ENCODE measurements at regions not wholly inside any gene's neighbourhood (a gene's known extent, or its start where the extent isn't known, plus 50 kb on each side); places are given as distances from the start of the nearest gene placed in this dataset.

GRCh38 chr13:40072663-40073120 is 417.2 kb downstream of the COG6 start:
- Mint-ChIP-seq H3K9me3 (no peaks in the 10 kb centered on the region), H3K4me1 (peaks cover 8% of the 10 kb centered on the region), H3K4me3 (no peak overlapping the region), H3K27ac (no peak overlapping the region), H3K27me3 (ENCODE audit: low read depth) (peaks cover 10% of the 10 kb centered on the region), H3K36me3 (ENCODE audit: low read depth) (no peaks in the 10 kb centered on the region)
- no peak for TF ChIP-seq CTCF (IDR thresholded peaks at IDR 0.05; ENCODE audit: unreplicated experiment in 3 of 3)

- H3K4me3 Mint-ChIP-seq: no peak overlapping the region
- TF ChIP-seq CTCF (IDR thresholded peaks at IDR 0.05; ENCODE audit: unreplicated experiment in 3 of 3): no peak
- H3K27ac Mint-ChIP-seq: no peak overlapping the region
- H3K9me3 Mint-ChIP-seq: no peaks in the 10 kb centered on the region
- H3K4me1 Mint-ChIP-seq: peaks cover 4% of the 10 kb centered on the region
- peaks cover 10% of the 10 kb centered on the region for H3K27me3 Mint-ChIP-seq (ENCODE audit: low read depth)
- no peaks in the 10 kb centered on the region for H3K36me3 Mint-ChIP-seq (ENCODE audit: low read depth)
Measured at GRCh38 chr13:40074338-40074737, 418.9 kb downstream of the COG6 start.

DNA sequence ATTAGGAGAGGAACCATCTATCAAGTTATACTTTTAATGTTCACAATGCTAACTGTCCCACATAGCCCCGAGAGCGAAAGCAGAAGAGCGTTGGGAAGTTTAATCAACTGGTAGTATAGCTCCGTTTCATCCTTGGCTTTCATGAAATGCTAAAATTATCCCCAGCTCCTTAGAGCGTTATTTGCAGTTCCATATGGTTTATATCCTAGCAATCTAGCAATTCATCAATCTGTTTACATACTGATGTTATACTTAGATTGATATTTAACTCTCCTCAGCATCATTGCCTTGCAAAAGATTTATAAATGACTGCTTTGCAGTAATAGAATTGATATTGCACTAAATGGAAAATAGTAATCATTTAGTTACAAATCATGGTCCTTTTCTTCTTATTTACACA is 419.8 kb downstream of the COG6 start:
- Mint-ChIP-seq H3K27me3 (ENCODE audit: low read depth) (peaks cover 10% of the 10 kb centered on the region), H3K36me3 (ENCODE audit: low read depth) (no peaks in the 10 kb centered on the region), H3K4me1 (no peaks in the 10 kb centered on the region), H3K27ac (no peak overlapping the region), H3K4me3 (no peak overlapping the region), H3K9me3 (no peaks in the 10 kb centered on the region)
- TF ChIP-seq CTCF (IDR thresholded peaks at IDR 0.05; ENCODE audit: unreplicated experiment in 3 of 3): no peak

DNA sequence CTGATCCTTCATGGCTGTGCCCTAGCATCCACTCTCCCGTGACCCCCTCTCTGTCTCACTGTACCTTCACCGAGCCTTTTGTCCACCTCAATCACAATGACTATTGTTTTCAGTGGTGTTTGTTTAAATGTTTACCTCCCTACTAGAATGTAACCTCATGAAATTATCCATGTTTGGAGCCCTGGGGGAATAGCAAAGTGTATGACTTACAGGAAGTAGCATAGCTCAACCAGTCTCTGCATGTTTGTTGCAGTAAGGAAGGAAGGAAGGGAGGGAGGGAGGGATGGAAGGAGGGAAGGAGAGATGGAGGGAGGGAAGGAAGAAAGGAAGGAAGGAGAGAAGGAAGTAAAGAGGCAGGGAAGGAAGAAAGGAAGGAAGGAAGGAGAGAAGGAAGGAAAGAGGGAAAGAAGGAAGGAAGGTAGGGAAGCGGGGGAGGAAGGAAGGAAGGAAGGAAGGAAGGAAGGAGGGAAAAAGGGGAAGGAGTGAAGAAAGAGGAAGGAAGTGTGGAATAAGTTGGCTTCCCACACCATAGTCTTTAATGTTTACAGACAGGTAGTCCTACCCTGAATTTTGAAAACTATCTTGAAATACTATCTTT is 421.4 kb downstream of the COG6 start:
- Mint-ChIP-seq H3K9me3 (peaks cover 7% of the 10 kb centered on the region), H3K4me3 (no peak overlapping the region), H3K27me3 (ENCODE audit: low read depth) (peaks cover 10% of the 10 kb centered on the region), H3K27ac (no peak overlapping the region), H3K4me1 (no peaks in the 10 kb centered on the region), H3K36me3 (ENCODE audit: low read depth) (no peaks in the 10 kb centered on the region)
- TF ChIP-seq CTCF (IDR thresholded peaks at IDR 0.05; ENCODE audit: unreplicated experiment in 3 of 3): no peak

DNA sequence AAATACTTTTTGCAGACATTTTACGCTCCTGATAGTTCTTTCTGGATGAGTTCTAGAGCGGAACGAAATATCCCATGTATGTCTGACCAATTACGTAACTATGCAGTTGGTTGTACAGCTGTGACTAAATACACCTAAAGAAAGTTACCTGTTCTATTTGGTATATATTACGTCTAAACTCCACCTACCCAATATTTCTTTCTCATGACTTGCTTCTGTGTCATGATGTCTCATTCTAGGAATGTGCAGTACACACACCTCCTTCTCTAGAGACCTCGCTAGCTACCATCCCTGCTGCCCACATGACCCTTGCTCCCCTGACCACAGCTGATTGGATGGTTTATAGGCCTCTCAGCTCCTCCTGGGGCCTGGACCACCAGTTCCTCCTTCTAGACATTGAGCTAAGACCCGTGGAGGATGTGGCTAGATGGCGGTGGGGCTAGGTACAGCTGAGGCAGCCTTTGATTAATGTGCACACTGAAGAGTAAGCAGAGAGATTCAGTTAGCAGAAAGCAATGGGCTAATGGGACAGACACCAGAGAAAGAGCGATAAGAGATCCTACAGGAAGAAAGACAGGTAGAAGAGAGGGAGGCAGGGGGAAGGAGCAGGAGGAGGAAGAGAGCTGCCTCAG is 422.1 kb downstream of the COG6 start:
- no peak overlapping the region for H3K4me3 Mint-ChIP-seq
- no peaks in the 10 kb centered on the region for H3K36me3 Mint-ChIP-seq (ENCODE audit: low read depth)

More for the DNA sequence above, 422.1 kb downstream of the COG6 start:
- Mint-ChIP-seq H3K27ac (no peak overlapping the region), H3K9me3 (peaks cover 9% of the 10 kb centered on the region), H3K4me1 (peaks cover 2% of the 10 kb centered on the region), H3K27me3 (ENCODE audit: low read depth) (peaks cover 10% of the 10 kb centered on the region)
- TF ChIP-seq CTCF (IDR thresholded peaks at IDR 0.05; ENCODE audit: unreplicated experiment in 3 of 3): no peak
